Smooth muscle cell of the brain vasculature (primary cell): ENCODE measurements at regions not wholly inside any gene's neighbourhood (a gene's known extent, or its start where the extent isn't known, plus 50 kb on each side); places are given as distances from the start of the nearest gene placed in this dataset.
A peak's percentile ranks its signal among the peaks of the same experiment; 100 is the strongest.
"Not testable (repeated sequence)": the region's sequence is repeated elsewhere in the genome, so short reads cannot be mapped to it uniquely, and the experiment has no call there.

Source experiments
- DNase-seq: peaks from one replicate; pipeline ENCODE4 v3.0.0-alpha.2; 2012; ENCODE audit warnings: low read depth, low spot score

DNA sequence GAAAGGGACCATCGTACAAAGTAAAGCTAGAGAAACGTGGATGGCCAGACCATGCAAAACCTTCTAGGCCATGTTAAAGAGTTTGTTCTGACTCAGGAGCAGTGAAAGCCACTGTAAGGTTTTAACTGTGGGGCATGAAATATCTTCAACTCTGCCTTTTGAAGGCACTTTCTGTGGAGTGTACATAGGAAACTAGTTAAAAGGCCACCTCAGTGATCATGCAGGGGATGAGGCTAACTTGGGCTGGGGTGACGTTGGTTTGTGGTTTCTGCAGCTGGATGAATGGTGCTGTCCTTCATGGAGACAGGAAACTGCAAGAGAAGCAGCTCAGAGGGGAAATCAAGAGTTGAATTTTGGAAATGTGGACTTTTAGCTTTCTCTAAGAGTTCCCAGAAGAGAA is 190.7 kb downstream of the CDCA7 start:
- DNase-seq, result no peak

DNA sequence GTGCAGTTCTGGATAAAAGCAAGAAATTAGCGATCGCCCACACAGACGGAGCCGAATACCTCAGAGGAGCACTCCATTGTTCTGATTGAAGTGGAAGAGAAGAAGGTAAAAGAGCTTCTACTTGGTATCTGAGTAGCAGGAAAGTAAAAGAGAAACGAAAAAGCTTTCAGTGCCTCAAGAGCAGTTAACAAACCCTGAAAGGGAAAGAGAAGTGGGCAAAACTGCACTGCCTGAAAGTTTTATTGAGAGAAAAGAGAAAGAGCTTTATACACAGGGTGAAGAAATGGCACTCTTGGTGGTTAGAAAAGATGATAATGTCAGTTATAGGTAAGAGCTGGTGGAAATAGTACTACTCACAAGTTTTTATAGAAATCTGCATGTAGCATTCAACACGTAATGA is 192.8 kb downstream of the CDCA7 start:
- DNase-seq, result no peak

DNA sequence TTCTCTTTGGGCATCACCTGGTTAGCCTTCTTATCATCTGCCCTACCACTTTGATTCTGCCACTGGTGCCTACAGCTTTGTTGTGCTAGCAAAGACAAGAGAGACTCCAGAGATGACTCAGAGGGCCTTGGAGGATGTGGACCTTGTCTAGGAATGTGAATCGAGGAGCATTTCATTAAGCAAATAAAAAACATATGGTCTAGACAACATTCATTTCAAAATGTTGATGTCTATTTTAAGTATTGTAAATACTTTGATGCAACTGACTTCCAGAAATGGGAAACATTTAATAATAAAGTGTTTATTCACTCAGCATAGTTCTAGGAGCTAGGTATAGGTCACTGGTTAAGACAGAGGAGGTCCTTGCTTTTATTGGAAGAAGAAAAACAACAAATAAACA is 195.5 kb downstream of the CDCA7 start:
- no peak for DNase-seq

GRCh38 chr2:173552531-173552930 is 197.9 kb downstream of the CDCA7 start:
- no peak for DNase-seq

- no peak for DNase-seq
These were observed 198.9 kb downstream of the CDCA7 start for GRCh38 chr2:173553593-173553992.

GRCh38 chr2:173555833-173556232 is 201.2 kb downstream of the CDCA7 start:
- DNase-seq, result peak; percentile 55

DNA sequence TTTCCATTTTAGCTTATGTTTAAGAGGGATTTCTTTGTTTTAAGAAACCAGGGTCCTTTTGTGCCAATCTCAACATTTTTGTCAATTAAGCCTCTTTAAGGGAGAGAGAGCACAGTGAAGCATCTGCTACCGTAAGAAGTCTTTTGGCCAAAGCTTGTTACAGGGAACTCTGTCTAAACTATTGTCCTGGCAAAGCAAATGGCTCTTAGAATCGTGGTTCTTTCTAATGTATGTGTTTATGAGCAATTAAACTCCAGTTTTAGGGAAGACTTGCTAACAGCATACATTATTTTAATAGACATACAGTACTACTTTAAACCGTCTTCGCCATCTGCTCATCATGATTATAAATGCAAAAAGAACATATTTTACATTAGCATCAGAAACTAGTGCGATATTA is 202.1 kb downstream of the CDCA7 start:
- no peak for DNase-seq

DNA sequence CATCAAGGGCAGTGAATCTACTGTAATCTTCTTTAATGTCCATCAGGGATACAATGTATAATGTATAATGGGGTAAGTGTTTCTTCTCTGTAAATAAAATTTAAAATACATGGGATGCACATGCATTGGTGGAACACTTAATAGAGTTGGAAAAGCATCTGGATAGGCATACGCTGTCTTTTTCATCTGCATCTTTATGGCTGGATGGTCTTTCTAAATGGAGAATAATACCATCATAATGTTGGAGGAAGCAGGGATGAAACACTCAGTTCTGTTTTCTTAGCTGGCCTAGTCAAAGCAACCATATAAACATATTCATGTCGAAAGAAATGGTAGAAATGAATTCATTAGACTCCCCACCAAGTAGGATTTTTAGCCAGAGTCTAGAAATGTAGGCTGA is 202.8 kb downstream of the CDCA7 start:
- DNase-seq, result no peak

DNA sequence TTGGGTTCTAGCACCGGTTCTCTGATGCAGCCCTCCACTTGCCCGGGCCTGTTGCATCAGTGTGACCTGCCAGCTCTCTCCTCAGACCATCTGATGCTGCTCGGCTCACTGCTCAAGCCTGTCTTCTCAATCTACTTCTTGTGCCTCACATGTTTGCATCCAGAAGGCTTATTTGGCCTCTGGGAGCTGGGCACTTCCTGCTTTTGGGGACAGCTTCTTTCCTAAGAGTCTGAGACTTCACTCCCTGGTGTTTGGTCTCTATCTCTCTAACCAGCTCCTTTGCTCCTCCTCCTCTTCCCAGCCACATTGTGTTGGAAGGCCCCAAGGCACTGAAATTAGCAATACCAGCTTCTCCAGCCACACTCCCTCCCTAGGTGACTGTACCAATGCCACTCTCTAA is 212.8 kb downstream of the CDCA7 start:
- no peak for DNase-seq

- DNase-seq, result no peak
These were observed 213.4 kb downstream of the CDCA7 start for GRCh38 chr2:173568054-173568453.

- DNase-seq, result no peak
These were observed 216.5 kb downstream of the CDCA7 start for GRCh38 chr2:173571021-173571821.

DNA sequence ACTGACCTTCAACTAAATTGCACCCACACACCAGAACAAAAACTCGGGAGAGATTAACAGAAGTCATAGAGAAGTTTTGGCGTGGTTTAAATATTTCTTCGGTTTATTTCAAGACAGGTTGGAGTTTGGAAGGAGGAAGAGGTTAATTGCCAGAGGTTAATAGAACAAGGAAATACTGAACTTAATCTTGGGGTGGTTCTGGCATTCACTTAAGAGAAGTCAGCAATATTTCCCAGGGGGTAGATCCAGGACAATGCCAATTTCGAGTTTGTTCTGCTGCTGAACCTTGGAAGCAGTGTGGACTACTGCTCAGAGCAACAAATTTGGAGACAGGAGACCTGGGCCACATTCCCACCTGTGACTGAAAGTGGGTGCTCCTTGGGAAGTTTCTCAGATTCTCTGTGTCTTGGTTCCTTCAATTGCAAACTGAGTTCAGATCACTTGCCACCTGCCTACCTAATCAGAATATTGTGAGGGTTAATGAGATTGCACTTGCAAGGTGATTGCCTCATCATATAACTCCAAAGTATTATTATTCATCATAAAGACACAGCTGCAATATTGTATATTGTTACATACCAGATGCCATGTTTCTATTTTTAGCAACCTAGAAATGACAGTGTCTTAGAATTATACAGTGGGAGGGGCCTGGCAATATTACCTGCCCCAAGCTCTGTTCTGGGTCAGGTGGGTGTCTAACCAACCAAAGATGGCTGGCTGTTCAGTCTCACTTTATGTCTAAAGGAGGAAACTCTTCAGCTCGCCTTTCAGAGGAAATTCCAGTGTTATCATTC is 217.4 kb downstream of the CDCA7 start:
- DNase-seq, result no peak

DNA sequence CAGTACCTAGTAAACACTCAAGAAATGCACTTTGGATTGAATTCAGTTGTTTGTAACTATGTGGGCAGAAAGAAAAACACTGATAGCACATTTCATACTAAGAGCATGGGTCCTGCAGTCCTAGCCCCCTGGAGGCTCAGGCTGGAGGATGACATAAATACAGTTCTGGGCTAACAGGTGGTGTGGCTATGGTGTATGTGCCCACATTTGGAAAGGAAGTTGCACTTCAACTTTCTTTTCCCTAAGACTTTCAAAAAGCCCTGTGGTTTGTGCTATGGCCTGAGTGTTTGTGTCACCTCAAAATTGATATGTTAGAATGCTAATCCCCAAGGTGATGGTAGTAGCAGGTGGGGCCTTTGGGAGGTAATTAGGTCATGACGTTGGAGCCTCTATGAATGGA is 218.2 kb downstream of the CDCA7 start:
- DNase-seq, result no peak

- not testable (repeated sequence) for DNase-seq
These were observed 219.1 kb downstream of the CDCA7 start for GRCh38 chr2:173573782-173574181.

- DNase-seq, result no peak
These were observed 219.8 kb downstream of the CDCA7 start for GRCh38 chr2:173574324-173575112.

DNA sequence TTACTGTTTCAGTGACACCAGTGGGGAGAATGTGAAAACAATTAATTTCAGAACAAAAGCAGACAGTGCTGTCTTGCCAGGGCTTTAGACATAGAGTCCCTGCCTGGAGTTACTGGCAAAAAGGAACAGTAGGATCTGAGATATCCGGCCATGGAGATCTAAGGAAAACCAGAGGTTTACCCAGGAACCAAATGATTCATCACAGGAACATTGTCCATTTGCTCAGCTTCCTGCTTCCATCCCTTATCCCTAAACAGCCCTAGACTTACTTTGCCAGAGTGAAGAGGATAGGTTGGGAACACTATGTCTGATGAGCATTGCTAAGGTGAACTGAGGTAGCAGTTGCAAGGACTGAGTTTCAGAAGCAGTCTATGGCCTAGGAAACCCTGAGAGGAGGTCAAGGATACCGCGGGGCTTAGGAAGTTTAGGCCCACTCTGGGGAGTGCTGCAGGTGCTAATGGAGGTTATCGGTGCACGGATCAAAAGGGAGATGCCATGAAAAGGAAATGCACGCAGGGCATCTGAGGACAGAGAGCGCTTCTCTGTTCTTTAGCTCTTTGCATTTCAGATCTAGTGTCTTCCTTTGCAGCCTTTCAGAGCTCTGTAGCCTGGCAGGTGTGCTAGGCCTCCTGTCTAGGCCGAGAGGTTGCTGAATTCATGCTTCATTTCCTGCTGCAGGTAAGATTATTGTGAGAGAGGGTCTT is 223.9 kb downstream of the CDCA7 start:
- no peak for DNase-seq

- DNase-seq, result no peak
These were observed 225.7 kb downstream of the CDCA7 start for GRCh38 chr2:173580351-173580750.

GRCh38 chr2:173580956-173581355 is 226.3 kb downstream of the CDCA7 start:
- DNase-seq, result no peak

DNA sequence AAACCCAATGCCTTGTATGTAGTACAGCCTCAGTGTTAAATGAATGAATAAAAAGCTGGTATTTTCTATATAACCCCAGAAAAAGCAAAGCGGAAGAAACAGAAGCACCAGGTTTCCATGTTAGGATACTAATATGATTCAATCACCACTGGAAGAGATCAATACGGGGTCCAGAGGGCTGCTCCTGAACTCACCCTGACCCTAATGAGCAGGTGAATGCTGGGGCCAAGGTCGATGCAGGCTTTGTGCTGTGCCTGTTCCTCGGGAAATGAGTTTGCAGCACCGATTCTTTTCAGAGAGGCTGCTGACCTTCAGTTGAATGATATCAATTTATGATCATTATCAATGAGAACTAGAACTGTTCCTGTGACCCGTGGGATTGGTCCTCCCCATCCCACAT is 228.5 kb downstream of the CDCA7 start:
- DNase-seq, result no peak

DNA sequence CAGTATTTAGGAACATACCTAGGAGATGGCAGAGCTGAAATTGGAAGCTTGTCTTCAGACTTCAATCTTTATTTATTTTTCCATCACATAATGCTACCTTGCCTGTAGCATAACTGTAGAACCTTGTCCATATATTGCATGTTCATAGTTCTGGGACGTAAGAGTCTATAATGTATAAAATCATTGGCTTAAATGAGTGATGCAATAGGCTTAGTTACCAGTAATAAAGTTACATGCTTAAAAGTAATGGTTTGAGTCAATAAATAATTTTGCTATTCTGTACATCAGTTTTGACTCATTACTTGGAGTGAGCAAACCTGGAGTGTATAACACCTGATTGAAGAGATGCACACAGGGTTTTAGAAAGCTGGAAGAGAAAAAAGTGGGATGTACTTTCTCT is 229.3 kb downstream of the CDCA7 start:
- no peak for DNase-seq

DNA sequence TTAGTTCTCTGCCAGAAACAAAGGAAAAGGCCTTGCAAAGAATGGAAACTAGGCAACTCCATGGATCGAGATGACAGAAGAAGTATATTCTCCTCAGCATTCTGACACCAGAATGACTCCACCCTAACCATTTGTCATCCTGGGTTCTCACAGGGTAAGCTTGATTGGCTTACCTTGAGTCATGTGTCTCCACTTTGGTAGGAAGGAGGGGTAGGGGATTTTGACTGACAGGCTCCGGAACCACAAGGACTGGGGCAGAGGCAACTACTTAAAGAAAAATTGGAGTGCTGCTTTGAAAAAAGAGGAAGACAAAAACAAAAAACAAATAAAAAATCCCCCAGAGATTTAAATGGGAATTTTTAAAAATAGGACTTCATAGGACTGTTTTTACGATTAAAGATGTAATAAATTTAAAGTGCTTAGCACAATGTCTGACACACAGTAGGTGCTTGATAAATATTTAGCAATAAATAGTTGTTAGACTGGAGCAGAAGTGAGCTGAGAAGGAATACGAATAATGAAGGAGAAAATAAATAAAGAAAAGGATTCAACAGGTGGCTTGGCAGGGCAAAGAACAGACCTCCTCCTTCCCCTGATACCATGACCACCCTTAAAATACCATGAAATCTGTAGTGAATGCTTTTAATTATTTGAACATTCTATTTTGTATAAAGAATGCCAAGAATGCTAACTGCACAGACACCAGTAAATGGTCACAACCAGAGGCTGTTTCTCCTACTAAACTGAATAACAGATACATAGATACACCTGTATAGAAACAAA is 230.2 kb downstream of the CDCA7 start:
- DNase-seq, result no peak
